Ovary (tissue), 7 donors: ENCODE measurements at regions not wholly inside any gene's neighbourhood (a gene's known extent, or its start where the extent isn't known, plus 50 kb on each side); places are given as distances from the start of the nearest gene placed in this dataset.

Experiments used
- DNase-seq, 5 donors: peaks; one replicate each; pipeline ENCODE4 v3.0.0-alpha.2; 2019 to 2020
- H3K27ac ChIP-seq, 2 donors: fragments of 200-600 bp; one replicate each; pipeline versions ENCODE4 v1.5.1 to v1.8.0; 2019 to 2022
- H3K27me3 ChIP-seq: fragments of 200-600 bp; one replicate; pipeline ENCODE4 v1.8.0; 2022
- H3K36me3 ChIP-seq: fragments of 200-600 bp; sonication (generic); one replicate; pipeline ENCODE4 v1.5.1; 2019
- H3K4me1 ChIP-seq: one replicate; pipeline ENCODE4 v1.8.1; 2013; ENCODE audit warnings: mild to moderate bottlenecking, moderate library complexity; ENCODE audit not compliant: insufficient read depth
- H3K4me3 ChIP-seq: fragments of 200-600 bp; sonication (generic); one replicate; pipeline ENCODE4 v1.5.1; 2017
- H3K9me3 ChIP-seq, 2 donors: fragments of 200-600 bp in 1 of 2; sonication (generic) in 1 of 2; one replicate each; pipeline versions ENCODE4 v1.5.1 to v1.8.1; 2013 to 2019; ENCODE audit warnings: mild to moderate bottlenecking in 1 of 2, moderate library complexity in 1 of 2
- CTCF ChIP-seq, 3 donors: fragments of 450-650 bp in 2 of 3; fragments of 200-600 bp in 1 of 3; IDR thresholded peaks; one replicate each; pipeline versions ENCODE4 v1.5.1 to v1.8.0; 2016 to 2022; ENCODE audit warnings: antibody characterized with exemption in 3 of 3, mild to moderate bottlenecking in 1 of 3
- EP300 ChIP-seq: sonication (generic); formaldehyde crosslinking; IDR thresholded peaks from one replicate; pipeline ENCODE4 v1.6.1; 2017; ENCODE audit warnings: antibody characterized with exemption
- POLR2A ChIP-seq: fragments of 450-650 bp; IDR thresholded peaks from one replicate; pipeline ENCODE4 v1.6.1; 2017; ENCODE audit warnings: antibody characterized with exemption, mild to moderate bottlenecking, moderate library complexity
- WGBS, 3 donors: extraction: QIAGEN DNeasy Blood & Tissue Kit in 1 of 3; methylation state at CpG; one replicate each; pipeline versions ENCODE4 v1.1.5 to v1.1.7; 2013 to 2017; 5-methylcytosine and 5-hydroxymethylcytosine counted together
- intact Hi-C, 4 donors: fragments of 100-400 bp; cut with DNase I; formaldehyde crosslinking; loops; one replicate each; pipeline versions ENCODE4 v1.11.0 to v1.15.1; 2022 to 2023
- donor health status: DM: no; HTN: no; CAD: no; lungs with moderate emphysema.
- donor health status: DM: no; HTN: no; CAD: no.
- donor health status: Bipolar disorder and iron deficiency.
- donor health status: DM: no; HTN: no; CAD: no.
- donor health status: DM: yes; HTN: yes; CAD: no.

- no peaks in the 10 kb centered on the region for H3K9me3 ChIP-seq
- no peak overlapping the region for H3K4me3 ChIP-seq
- H3K36me3 ChIP-seq = no peaks in the 10 kb centered on the region
- no peak overlapping the region for H3K27ac ChIP-seq
- intact Hi-C loops = no loop called here
- no peak for DNase-seq
- no peaks in the 10 kb centered on the region for H3K27me3 ChIP-seq
- peaks cover 5% of the 10 kb centered on the region for H3K4me1 ChIP-seq
- TF ChIP-seq CTCF (IDR thresholded peaks at IDR 0.05) (no peak), POLR2A (no peak), EP300 (no peak)
These were observed 72.6 kb upstream of the IPO9 start for GRCh38 chr1:201756406-201756805.

- no peak overlapping the region for H3K27ac ChIP-seq
These were observed 70.4 kb upstream of the IPO9 start for GRCh38 chr1:201758499-201759050.

DNA sequence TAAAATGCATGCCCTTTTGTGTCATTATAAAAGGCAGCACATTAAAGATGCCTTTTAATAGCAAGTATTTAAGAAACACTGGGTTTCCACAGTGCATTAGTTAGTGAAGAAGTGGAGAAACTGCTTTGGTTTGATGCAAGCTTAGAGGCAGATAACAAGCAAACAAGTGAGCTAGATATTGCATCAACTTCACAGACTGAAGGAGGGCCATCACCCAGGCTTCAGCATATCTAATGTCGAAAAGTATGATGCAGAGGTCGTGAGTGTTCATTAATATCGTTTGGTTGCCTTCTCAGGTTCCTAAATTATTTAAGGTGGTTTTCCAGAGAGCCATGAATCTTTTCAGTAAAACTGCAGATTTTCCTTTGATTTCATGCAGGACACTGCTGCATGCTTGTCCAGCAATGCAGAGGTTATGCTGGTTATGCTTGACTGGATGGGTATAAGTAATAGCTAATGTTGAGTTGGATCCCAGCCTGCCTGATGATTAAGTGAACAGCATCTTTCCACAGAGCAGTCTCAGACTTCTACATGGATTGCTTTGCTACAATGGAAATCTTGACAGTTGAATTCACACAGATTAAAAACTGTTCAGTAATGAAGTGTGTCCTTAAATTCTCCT lies 69.7 kb upstream of the IPO9 start:
- H3K9me3 ChIP-seq = no peaks in the 10 kb centered on the region
- no peak overlapping the region for H3K27ac ChIP-seq
- no peak overlapping the region for H3K4me3 ChIP-seq
- DNase-seq = no peak
- TF ChIP-seq EP300 (no peak), CTCF (IDR thresholded peaks at IDR 0.05) (no peak), POLR2A (no peak)
- no peaks in the 10 kb centered on the region for H3K36me3 ChIP-seq
- H3K4me1 ChIP-seq = peaks cover 3% of the 10 kb centered on the region
- 48 to 52% (median 51%) methylated on average over 3 of the region's 3 CpGs for WGBS, 3 donors
- no peaks in the 10 kb centered on the region for H3K27me3 ChIP-seq
- intact Hi-C loops = no loop called here

More at GRCh38 chr1:201758499-201759050, 70.4 kb upstream of the IPO9 start:
- H3K9me3 ChIP-seq = no peaks in the 10 kb centered on the region
- WGBS, 3 donors = 83 to 86% (median 84%) methylated on average over 4 of the region's 4 CpGs
- no peaks in the 10 kb centered on the region for H3K27me3 ChIP-seq
- no peaks in the 10 kb centered on the region for H3K36me3 ChIP-seq
- peaks cover 2% of the 10 kb centered on the region for H3K4me1 ChIP-seq
- TF ChIP-seq CTCF (IDR thresholded peaks at IDR 0.05) (no peak), EP300 (no peak), POLR2A (no peak)
- DNase-seq = no peak
- no peak overlapping the region for H3K4me3 ChIP-seq
- intact Hi-C loops = no loop called here

DNA sequence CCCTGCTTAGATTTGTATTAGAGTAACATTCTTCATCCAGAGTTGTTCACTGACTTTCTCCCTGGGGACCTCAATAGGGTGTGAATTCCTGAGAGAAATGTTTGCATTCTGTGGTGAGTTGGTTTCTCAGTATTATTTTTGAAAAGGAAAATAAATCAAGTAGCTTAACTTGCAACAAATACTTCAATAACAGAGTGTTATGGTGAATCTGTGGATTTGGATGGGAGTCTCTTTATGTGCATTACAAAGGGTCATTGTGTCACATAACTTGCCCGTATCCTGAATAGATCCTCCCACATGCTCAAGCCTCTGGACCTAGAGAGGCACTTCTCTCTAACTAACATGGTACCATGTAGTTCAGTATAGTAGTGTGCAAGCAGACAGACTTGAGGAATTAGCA lies 68.4 kb upstream of the IPO9 start:
- Histone ChIP-seq H3K27ac (no peak overlapping the region), H3K4me1 (peaks cover 3% of the 10 kb centered on the region), H3K27me3 (no peaks in the 10 kb centered on the region), H3K9me3 (no peaks in the 10 kb centered on the region), H3K36me3 (no peaks in the 10 kb centered on the region), H3K4me3 (no peak overlapping the region)
- DNase-seq = no peak
- WGBS, 3 donors = 15 to 40% (median 25%) methylated on average over 1 of the region's 1 CpG
- no peak for TF ChIP-seq CTCF (IDR thresholded peaks at IDR 0.05)
- no peak for TF ChIP-seq POLR2A
- TF ChIP-seq EP300 = no peak
- intact Hi-C loops = no loop called here
